Fibroblast of lung (primary cell): ENCODE measurements at regions not wholly inside any gene's neighbourhood (a gene's known extent, or its start where the extent isn't known, plus 50 kb on each side); places are given as distances from the start of the nearest gene placed in this dataset.

Experiments used
- DNase-seq, 2 donors: peaks; one replicate each; pipeline versions ENCODE4 v3.0.0 to v3.0.0-alpha.2; 2010; ENCODE audit warnings: low read depth in 2 of 2
- H2AFZ ChIP-seq: 2 replicates; pipeline ENCODE4 v1.5.1; 2012; ENCODE audit warnings: low read length, control low read depth, inconsistent platforms
- H3K27ac ChIP-seq: 2 replicates; pipeline ENCODE4 v1.5.1; 2011; ENCODE audit warnings: low read length, control low read depth; ENCODE audit not compliant: insufficient read depth
- H3K27me3 ChIP-seq: 2 replicates; pipeline ENCODE4 v1.5.1; 2011; ENCODE audit warnings: mild to moderate bottlenecking, low read length; ENCODE audit not compliant: control insufficient read depth, insufficient read depth
- H3K36me3 ChIP-seq: 2 replicates; pipeline ENCODE4 v1.5.1; 2011; ENCODE audit warnings: low read length; ENCODE audit not compliant: control insufficient read depth, insufficient read depth
- H3K4me1 ChIP-seq: 2 replicates; pipeline ENCODE4 v1.5.1; 2011; ENCODE audit warnings: low read length; ENCODE audit not compliant: control insufficient read depth, insufficient read depth; ENCODE audit errors: extremely low read depth
- H3K4me2 ChIP-seq: 2 replicates; pipeline ENCODE4 v1.5.1; 2011; ENCODE audit warnings: low read length, control low read depth; ENCODE audit not compliant: insufficient read depth; ENCODE audit errors: extremely low read depth
- H3K4me3 ChIP-seq, 4 experiments: fragments of 200-600 bp in 1 of 4; sonication (generic) in 1 of 4; replicated peaks in 1 of 4; 2 replicates each; pipeline ENCODE4 v1.5.1; 2011 to 2016; ENCODE audit warnings: low read length in 4 of 4, low read depth in 3 of 4, mild to moderate bottlenecking in 3 of 4, control low read depth in 2 of 4, inconsistent platforms in 1 of 4, mixed read lengths in 1 of 4; ENCODE audit not compliant: insufficient read depth in 1 of 4; ENCODE audit errors: control extremely low read depth in 1 of 4
- H3K79me2 ChIP-seq: 2 replicates; pipeline ENCODE4 v1.5.1; 2012; ENCODE audit warnings: mild to moderate bottlenecking, low read length, inconsistent platforms; ENCODE audit not compliant: control insufficient read depth, insufficient read depth
- H3K9ac ChIP-seq: 2 replicates; pipeline ENCODE4 v1.5.1; 2011; ENCODE audit warnings: mild to moderate bottlenecking, low read length, control low read depth; ENCODE audit not compliant: insufficient read depth
- H3K9me3 ChIP-seq: 2 replicates; pipeline ENCODE4 v1.5.1; 2012; ENCODE audit warnings: low read depth, low read length; ENCODE audit not compliant: control insufficient read depth, insufficient read depth
- H4K20me1 ChIP-seq: 2 replicates; pipeline ENCODE4 v1.5.1; 2011; ENCODE audit warnings: low read length; ENCODE audit not compliant: control insufficient read depth, insufficient read depth; ENCODE audit errors: extremely low read depth
- EZH2 ChIP-seq: IDR thresholded peaks from 2 replicates; pipeline ENCODE4 v1.5.1; 2012; ENCODE audit warnings: low read length, control low read depth, mild to moderate bottlenecking; ENCODE audit errors: missing control alignments
- TF ChIP-seq, protein P1 (sequence below), 2 donors: IDR thresholded peaks in 1 of 2; conservative IDR thresholded peaks in 1 of 2; 1 replicate in 1 of 2; 2 replicates in 1 of 2; pipeline ENCODE4 v1.5.1; 2011 to 2012; ENCODE audit warnings: low read length in 2 of 2, control low read depth in 1 of 2, inconsistent platforms in 1 of 2, low read depth in 1 of 2, mild to moderate bottlenecking in 1 of 2

DNA sequence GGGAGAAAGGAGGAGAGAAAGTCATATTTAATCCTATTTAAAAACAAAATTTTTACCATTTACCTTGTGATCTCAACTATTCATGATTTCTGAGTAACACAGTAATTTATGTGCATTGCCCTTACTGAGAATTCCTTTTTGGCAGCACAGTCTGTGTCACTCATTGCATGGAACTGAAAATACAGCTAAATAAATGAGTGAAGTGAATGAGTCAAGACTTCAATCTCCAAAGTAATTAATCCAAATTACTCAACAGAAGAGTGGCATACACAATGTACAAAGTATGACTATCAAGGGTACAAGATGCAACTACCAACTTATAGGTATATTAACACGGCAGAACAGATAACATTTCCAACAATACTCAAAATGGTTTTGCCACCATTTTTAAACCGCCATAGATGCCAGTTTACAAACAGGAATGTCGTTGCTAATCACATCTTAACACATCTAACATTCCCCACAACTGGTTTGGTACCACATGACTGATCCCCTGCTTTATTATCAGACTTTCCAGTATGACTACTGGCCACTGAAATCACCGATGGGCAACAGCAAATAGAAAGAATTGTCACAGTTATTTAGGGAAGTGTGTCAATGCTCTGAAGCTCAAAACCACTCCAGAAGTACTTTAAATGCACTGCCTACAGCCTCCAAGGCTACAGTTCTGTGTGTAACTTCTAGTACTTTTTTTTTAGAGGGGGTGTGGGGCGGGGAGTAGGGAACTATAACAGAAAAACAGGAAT is 410.4 kb downstream of the SHQ1 start:
- H3K9me3 ChIP-seq: no peaks in the 10 kb centered on the region
- no peak for DNase-seq
- H3K27ac ChIP-seq: no peak overlapping the region
- H3K36me3 ChIP-seq: peaks cover 1% of the 10 kb centered on the region
- no peak overlapping the region for H2AFZ ChIP-seq
- no peak overlapping the region for H3K4me2 ChIP-seq
- no peaks in the 10 kb centered on the region for H3K4me1 ChIP-seq
- peaks cover 38% of the 10 kb centered on the region for H3K79me2 ChIP-seq
- H4K20me1 ChIP-seq: no peaks in the 10 kb centered on the region
- no peak overlapping the region for H3K4me3 ChIP-seq
- no peak overlapping the region for H3K9ac ChIP-seq
- no peaks in the 10 kb centered on the region for H3K27me3 ChIP-seq
- TF ChIP-seq, protein P1, sequence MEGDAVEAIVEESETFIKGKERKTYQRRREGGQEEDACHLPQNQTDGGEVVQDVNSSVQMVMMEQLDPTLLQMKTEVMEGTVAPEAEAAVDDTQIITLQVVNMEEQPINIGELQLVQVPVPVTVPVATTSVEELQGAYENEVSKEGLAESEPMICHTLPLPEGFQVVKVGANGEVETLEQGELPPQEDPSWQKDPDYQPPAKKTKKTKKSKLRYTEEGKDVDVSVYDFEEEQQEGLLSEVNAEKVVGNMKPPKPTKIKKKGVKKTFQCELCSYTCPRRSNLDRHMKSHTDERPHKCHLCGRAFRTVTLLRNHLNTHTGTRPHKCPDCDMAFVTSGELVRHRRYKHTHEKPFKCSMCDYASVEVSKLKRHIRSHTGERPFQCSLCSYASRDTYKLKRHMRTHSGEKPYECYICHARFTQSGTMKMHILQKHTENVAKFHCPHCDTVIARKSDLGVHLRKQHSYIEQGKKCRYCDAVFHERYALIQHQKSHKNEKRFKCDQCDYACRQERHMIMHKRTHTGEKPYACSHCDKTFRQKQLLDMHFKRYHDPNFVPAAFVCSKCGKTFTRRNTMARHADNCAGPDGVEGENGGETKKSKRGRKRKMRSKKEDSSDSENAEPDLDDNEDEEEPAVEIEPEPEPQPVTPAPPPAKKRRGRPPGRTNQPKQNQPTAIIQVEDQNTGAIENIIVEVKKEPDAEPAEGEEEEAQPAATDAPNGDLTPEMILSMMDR (conservative IDR thresholded peaks at IDR 0.05 in 1 of 2, IDR thresholded peaks at IDR 0.05 in 1 of 2; ENCODE audit: low read depth in 1 of 2, low read length in 2 of 2): no peak
- TF ChIP-seq EZH2: no peak

DNA sequence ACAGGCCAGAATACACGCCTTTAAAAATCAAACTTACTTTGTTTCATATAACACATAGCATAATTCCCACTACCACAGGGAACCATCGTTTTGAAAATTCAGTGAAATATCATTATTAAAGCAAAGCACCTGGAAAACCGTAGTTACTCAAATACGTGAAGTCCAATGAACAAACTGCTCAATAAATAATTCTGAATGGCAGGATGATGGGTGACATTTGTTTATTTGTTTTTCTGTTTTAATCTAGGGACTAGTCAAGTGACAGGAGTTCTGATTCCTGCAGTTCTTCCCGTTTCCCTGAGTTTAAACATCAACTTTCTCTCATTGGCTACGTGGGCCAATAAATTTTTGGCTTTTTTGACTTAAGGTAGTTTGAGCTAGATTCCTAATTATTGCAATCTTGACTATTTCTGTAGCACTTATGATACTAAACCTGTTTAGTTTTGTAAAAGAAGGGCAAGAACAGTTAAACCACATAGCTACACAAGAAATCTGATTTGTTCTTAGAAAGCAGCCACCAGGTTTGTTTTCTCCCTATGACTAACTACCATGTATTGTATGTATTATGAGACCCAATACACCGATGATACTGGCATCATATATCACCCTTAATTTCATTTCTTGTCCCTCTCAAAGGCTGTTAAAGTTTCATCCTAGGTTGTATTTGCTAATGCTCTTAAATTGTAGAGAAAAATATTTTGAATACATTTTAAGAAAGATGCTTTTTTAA is 411.2 kb downstream of the SHQ1 start:
- peaks cover 2% of the 10 kb centered on the region for H4K20me1 ChIP-seq
- TF ChIP-seq EZH2: no peak
- TF ChIP-seq, protein P1 (conservative IDR thresholded peaks at IDR 0.05 in 1 of 2, IDR thresholded peaks at IDR 0.05 in 1 of 2; ENCODE audit: low read depth in 1 of 2, low read length in 2 of 2): no peak
- no peak for DNase-seq
- peaks cover 1% of the 10 kb centered on the region for H3K36me3 ChIP-seq
- H2AFZ ChIP-seq: no peak overlapping the region
- H3K4me3 ChIP-seq: no peak overlapping the region
- H3K4me2 ChIP-seq: no peak overlapping the region
- no peaks in the 10 kb centered on the region for H3K4me1 ChIP-seq
- H3K27me3 ChIP-seq: no peaks in the 10 kb centered on the region
- H3K9ac ChIP-seq: no peak overlapping the region
- H3K79me2 ChIP-seq: peaks cover 36% of the 10 kb centered on the region
- H3K9me3 ChIP-seq: no peaks in the 10 kb centered on the region
- no peak overlapping the region for H3K27ac ChIP-seq

DNA sequence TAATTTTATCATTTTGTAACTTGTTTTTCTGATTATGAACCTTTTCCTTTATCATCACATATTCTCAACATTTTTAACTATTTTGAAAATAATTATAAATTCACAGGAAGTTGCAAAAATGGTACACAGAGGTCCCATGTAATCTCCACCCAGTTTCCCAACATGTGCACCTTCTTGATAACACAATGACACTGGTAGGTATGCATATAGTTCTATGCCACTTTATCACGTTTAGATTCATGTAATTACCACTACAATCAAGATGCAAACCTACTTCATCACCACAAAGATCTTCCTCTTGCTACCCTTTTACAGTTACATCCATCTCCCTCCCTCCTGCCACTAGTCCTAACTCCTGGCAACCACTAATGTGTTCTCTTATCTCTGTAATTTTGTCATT is 413.9 kb downstream of the SHQ1 start:
- Histone ChIP-seq H3K36me3 (no peaks in the 10 kb centered on the region), H3K79me2 (peaks cover 32% of the 10 kb centered on the region), H3K27ac (no peak overlapping the region), H4K20me1 (peaks cover 2% of the 10 kb centered on the region), H3K4me2 (no peak overlapping the region), H3K27me3 (no peaks in the 10 kb centered on the region), H3K9me3 (no peaks in the 10 kb centered on the region), H3K4me3 (no peak overlapping the region), H3K9ac (no peak overlapping the region), H2AFZ (no peak overlapping the region), H3K4me1 (no peaks in the 10 kb centered on the region)
- DNase-seq: no peak
- TF ChIP-seq EZH2: no peak
- TF ChIP-seq, protein P1 (conservative IDR thresholded peaks at IDR 0.05 in 1 of 2, IDR thresholded peaks at IDR 0.05 in 1 of 2; ENCODE audit: low read depth in 1 of 2, low read length in 2 of 2): no peak
